ENCODE measurements at regions not wholly inside any gene's neighbourhood (a gene's known extent, or its start where the extent isn't known, plus 50 kb on each side); places are given as distances from the start of the nearest gene placed in this dataset.

- DNase-seq (ENCODE audit: low read depth in 2 of 3, low spot score in 2 of 3) = no peak
These were observed 89.5 kb upstream of the PIK3CG start for GRCh38 chr7:106775552-106775936.

GRCh38 chr7:106775975-106776607 lies 89.0 kb upstream of the PIK3CG start:
- no peak for DNase-seq (ENCODE audit: low read depth in 2 of 3, low spot score in 2 of 3)

GRCh38 chr7:106776618-106777347 lies 88.3 kb upstream of the PIK3CG start:
- DNase-seq (ENCODE audit: low read depth in 2 of 3, low spot score in 2 of 3) = no peak

- no peak for DNase-seq (ENCODE audit: low read depth in 2 of 3, low spot score in 2 of 3)
These were observed 87.3 kb upstream of the PIK3CG start for GRCh38 chr7:106777674-106778299.

- no peak for DNase-seq (ENCODE audit: low read depth in 2 of 3, low spot score in 2 of 3)
These were observed 86.3 kb upstream of the PIK3CG start for GRCh38 chr7:106778656-106779250.

GRCh38 chr7:106779877-106780276 lies 85.2 kb upstream of the PIK3CG start:
- DNase-seq (ENCODE audit: low read depth in 2 of 3, low spot score in 2 of 3) = no peak

GRCh38 chr7:106781007-106781406 lies 84.1 kb upstream of the PIK3CG start:
- DNase-seq (ENCODE audit: low read depth in 2 of 3, low spot score in 2 of 3) = no peak

- DNase-seq (ENCODE audit: low read depth in 2 of 3, low spot score in 2 of 3) = no peak
These were observed 83.1 kb upstream of the PIK3CG start for GRCh38 chr7:106781828-106782544.

GRCh38 chr7:106783286-106783685 lies 81.8 kb upstream of the PIK3CG start:
- no peak for DNase-seq (ENCODE audit: low read depth in 2 of 3, low spot score in 2 of 3)

- DNase-seq (ENCODE audit: low read depth in 2 of 3, low spot score in 2 of 3) = no peak
These were observed 76.4 kb upstream of the PIK3CG start for GRCh38 chr7:106788637-106789036.

GRCh38 chr7:106791526-106791925 lies 73.6 kb upstream of the PIK3CG start:
- no peak for DNase-seq (ENCODE audit: low read depth in 2 of 3, low spot score in 2 of 3)

- DNase-seq (ENCODE audit: low read depth in 2 of 3, low spot score in 2 of 3) = no peak
These were observed 72.7 kb upstream of the PIK3CG start for GRCh38 chr7:106792233-106792926.

GRCh38 chr7:106793015-106793975 lies 71.8 kb upstream of the PIK3CG start:
- DNase-seq (ENCODE audit: low read depth in 2 of 3, low spot score in 2 of 3) = no peak

GRCh38 chr7:106794276-106795083 lies 70.6 kb upstream of the PIK3CG start:
- DNase-seq (ENCODE audit: low read depth in 2 of 3, low spot score in 2 of 3) = no peak

GRCh38 chr7:106795084-106795876 lies 69.8 kb upstream of the PIK3CG start:
- DNase-seq (ENCODE audit: low read depth in 2 of 3, low spot score in 2 of 3) = no peak

- no peak for DNase-seq (ENCODE audit: low read depth in 2 of 3, low spot score in 2 of 3)
These were observed 69.2 kb upstream of the PIK3CG start for GRCh38 chr7:106795877-106796231.

GRCh38 chr7:106797937-106798336 lies 67.1 kb upstream of the PIK3CG start:
- DNase-seq (ENCODE audit: low read depth in 2 of 3, low spot score in 2 of 3) = no peak

GRCh38 chr7:106802589-106802988 lies 62.5 kb upstream of the PIK3CG start:
- no peak for DNase-seq (ENCODE audit: low read depth in 2 of 3, low spot score in 2 of 3)
